ENCODE measurements at regions not wholly inside any gene's neighbourhood (a gene's known extent, or its start where the extent isn't known, plus 50 kb on each side); places are given as distances from the start of the nearest gene placed in this dataset.
"Not testable (repeated sequence)": the region's sequence is repeated elsewhere in the genome, so short reads cannot be mapped to it uniquely, and the experiment has no call there.

DNA sequence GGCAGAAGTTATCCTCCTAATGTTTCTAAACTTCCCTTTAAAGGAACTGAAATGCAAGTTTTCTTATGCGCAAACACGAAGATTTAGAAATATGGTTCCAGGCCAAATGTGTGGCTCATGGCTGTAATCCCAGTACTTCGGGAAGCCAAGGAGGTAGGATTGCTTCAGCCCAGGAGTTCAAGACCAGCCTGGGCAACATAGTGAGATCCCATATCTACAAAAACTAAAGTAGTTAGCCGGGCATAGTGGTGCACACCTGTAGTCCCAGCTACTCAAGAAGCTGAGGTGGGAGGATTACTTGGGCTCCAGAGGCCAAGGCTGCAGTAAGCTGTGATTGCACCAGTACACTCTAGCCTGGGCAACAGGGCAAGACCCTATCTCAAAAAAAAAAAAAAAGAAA is 95.8 kb upstream of the SCAF8 start:
- no peak for DNase-seq

DNA sequence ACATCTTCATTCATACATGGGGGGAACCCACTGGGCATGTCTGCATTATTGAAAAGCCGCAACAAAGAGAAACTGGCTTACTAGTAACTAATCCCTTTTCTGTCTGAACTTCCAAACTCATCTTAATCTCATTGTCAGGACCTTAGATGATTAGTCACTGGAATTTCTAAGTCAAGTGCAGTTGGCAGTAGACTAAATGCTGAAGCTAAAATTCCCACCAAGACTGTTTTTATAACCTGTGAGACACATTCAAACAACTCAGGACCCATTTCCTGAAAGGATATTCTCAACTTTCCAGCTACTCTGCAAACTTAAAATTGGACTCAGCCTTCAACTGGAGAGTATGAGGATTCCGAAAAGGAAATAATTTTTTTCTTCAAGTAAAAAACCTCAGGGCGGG is 94.8 kb upstream of the SCAF8 start:
- no peak for DNase-seq

DNA sequence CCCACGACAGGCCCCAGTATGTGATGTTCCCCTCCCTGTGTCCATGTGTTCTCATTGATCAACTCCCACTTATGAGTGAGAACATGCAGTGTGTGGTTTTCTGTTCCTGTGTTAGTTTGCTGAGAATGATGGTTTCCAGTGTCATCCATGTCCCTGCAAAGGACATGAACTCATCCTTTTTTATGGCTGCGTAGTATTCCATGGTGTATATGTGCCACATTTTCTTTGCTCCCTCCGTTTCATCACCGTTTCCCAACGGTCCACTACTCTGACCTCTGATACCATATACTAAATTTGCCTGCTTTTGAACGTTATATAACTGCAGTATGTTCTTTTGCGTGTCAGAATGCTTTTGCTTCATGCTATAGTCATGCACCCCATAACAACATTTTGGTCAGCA is 94.0 kb upstream of the SCAF8 start:
- DNase-seq: not testable (repeated sequence)

DNA sequence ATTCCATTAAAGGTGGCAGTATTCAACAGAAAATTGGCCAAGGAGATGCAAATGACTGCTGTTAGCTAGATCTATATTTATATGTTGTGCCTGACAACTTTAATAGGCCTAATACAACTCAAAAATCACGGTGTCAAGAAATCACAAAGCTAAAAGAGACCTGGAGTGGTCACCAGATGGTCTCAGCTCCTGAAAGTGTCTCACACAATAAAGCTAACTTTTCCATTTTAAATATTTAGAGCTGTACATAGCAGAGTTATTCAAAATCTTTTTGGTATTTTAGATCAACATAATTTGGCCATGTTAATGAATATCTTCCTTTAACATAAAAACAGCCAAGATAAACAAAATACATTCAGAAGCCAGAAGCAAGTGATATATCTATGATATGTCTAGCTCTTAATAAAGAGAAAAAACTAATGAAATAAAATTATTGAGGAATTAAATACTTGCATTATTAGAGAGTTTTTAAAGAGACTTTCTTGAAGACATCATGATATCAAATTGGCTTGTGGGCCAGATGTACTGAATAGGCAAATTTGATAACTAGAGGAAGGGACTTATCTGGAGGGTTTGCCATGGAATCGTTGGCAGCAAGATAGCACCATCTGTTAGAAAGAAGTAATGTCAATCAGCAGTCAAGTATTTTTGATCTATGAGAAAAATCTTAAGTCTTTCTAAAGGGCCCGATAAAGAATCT is 84.9 kb upstream of the SCAF8 start:
- no peak for DNase-seq

DNA sequence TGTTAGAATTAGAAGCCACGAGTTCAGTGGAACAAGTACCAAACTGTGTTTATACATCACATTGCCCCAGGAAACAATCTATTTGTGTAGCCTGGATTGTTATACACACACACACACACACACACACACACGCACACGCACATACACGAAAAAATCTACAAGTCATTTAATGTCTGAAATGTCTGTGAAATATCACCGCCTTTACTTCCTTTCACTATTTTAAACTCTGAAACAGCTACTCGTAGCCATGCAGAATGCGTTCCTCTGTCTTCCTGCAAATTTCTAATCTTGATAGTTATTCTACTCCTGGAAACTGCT is 84.4 kb upstream of the SCAF8 start:
- DNase-seq: no peak

DNA sequence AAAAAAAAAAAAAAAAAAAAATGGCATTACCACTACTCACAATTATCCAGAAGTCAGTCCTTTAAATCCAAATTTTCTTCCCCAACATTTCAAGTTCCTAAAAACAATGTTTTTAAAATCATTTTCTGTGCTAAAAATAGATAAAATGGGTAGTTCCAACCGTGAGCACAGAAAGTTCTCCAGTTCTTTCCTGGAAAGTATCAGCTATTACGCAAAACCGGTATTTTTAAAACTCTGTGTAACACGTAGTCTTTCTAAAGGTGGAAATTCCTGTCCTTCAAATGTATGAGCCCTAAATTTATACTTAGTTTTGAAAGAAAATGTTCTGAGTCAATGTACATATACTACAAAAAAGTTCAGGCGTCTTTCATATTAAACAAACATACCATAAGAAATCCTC is 83.5 kb upstream of the SCAF8 start:
- DNase-seq: no peak

DNA sequence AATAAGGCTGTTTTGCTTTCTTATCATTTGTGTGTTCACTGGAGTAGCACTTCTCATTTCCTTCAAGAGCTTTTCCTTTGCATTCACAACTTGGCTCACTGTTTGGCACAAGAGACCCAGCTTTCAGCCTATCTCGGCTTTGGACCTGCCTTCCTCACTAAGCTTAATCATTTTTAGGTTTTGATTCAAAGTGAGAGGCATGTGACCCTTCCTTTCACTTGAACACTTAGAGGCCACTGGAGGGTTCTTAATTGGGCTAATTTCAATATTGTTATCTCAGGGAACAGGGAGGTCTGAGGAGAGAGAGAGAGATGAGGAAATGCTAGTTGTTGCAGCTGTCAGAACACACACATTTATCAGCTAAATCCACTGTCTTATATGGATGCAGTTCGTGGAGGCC is 82.9 kb upstream of the SCAF8 start:
- no peak for DNase-seq

DNA sequence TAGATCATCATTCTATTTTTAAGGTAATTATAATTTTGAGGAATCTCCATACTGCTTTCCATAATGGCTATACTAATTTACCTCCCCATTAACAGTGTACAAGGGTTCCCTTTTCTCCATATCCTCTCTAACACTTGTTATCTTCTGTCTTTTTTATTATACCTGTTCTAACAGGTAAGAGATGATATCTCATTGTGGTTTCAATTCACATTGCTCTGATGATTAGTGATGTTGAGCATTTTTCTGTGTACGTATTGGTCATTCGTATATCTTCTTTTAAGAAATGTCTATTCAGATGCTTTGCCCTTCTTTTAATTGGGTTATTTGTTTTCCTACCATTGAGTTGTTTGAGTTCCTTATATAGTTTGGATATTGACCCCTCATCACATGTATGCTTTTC is 81.6 kb upstream of the SCAF8 start:
- DNase-seq: no peak

DNA sequence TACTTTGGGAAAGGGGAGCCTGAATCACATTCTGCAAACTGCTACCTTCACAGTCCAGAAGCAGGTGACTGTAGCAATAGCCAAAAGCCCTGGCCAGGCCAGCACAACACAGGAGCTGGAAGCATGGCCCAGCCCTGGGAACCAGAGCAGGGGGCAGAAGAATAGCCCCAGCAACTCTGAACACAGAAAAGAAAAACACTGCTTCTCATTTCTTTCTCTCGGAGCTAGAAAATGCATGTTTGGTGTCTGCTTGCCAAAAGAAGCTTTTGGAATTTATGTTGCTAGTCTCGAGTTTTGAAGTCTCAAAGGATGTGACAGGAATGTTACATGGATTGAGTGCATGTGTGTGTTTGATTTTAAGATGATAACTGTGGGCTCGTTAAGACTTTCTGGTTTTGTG is 79.8 kb upstream of the SCAF8 start:
- no peak for DNase-seq

DNA sequence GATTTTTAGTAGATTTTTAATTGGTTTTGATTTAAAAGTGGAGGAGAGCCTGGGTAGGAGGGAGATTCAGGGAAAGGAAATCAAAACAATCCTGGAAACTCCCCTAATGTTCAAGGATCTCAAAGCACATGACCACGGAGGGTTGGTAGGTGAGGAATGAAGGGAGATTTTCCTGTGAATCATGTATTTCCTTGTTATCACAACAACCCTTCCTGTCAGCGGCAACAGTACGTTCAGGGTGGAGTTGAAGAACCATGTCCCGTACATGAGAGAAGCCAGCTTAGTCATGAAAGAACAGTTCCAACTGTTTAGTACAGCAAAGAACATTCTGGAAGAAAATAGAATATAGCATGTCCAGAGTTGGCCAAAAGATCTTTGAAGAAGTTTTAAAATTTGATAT is 79.4 kb upstream of the SCAF8 start:
- no peak for DNase-seq

DNA sequence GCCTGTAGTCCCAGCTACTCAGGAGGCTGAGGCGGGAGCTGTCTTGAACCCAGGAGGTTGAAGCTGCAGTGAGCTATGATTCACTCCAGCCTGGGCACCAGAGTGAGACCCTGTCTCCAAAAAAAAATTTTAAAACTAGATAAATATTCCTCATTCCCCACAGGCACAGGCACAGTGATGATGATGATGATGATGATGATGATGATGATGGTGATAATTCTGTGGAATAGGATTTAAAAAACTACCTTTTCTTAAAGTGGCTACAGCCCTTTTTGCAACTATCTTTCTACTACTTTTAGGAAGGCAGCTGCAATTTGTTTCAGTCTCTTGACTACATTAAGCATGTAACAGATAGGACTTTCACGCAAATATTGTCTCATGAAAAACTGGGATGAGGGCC is 76.6 kb upstream of the SCAF8 start:
- DNase-seq: no peak

DNA sequence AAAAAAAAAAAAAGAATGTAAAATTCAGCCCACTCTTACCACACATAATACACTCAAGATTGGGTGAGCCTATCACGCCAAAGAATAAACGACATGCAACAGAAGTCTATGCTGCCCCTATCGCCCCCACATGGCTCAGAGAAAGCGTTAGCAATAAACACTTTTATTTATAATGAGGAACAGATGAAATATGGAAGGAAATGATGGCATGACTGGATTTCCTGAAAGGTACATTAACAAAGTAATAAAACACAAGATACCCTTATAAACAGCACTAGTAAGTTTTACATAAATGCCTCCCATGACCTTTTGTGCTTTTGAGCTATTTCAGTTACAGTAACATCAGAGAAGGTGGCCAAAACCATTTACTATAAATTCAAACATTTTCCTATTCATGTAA is 71.4 kb upstream of the SCAF8 start:
- no peak for DNase-seq

DNA sequence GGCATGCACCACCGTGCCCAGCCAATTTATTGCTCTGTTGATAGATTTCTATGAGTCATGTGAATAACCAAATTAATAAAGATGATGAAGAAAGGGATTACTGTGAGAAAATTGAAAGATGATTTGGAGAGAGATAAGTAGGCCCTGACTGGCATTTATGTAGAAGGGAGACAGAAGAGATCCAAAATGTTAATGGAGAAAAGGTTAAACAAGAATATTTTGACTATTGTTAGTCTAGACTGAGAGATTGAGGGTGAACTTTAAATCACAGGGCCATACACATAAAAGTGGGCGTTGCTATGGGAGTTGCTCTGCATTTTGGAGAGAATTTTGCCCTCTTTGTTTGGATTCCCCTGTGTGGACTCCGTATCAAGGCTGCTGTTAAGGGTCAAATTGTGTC is 68.9 kb upstream of the SCAF8 start:
- no peak for DNase-seq

DNA sequence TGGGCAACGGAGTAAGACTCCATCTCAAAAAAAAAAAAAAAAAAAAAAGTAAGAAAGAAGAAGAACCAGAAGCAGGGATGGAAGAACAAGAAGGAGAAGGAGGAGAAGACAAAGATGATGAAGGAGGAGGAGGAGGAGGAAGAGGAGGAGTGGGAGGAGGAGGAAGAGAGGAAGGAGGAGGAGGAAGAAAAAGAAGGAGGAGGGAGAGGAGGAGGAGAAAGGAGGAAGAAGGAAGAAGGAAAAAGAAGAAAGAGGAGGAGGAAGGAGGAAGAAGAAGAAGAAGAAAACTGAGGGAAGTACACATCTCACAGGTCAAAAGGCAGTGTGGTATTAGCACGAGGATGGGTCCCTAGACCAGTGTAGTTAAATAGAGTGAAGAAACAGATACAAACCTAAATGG is 65.1 kb upstream of the SCAF8 start:
- DNase-seq: no peak

DNA sequence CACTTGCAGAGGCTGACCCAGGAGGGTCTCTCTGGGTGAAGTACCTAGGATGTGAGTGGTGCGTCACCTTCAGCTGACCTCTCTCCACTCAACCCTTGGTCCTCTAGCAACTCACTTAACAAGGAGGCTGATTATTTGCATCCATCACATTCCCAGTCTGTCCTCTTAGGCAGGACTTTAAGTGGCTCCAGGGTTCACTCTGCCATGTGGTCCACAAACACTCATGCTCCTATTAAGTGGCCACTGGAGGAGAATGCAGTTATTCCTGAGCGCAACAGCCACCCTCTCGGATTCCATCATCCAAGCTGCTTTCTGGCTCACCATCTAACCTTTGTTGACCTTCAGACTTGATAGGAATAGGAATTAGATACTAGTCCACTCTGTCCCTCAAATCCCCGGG is 61.1 kb upstream of the SCAF8 start:
- DNase-seq: no peak

DNA sequence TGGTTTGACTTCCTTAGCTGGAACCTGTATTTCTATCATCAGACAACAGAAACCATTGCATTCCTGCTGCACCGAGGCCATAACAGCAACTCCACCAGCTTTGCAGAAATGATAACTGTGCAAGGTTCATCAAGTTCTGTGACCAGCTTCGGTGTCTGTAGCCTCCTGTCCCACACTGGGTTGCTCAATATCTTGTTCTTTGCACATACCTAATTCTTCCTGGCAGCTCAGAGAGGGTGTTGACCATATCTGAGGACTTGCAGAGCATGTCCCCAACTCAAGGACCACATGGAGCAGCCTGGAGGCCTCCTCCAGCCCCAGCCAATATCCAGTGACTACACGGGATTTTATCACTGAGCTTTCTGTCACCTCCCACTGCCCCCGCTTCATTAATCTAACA is 59.3 kb upstream of the SCAF8 start:
- DNase-seq: no peak

DNA sequence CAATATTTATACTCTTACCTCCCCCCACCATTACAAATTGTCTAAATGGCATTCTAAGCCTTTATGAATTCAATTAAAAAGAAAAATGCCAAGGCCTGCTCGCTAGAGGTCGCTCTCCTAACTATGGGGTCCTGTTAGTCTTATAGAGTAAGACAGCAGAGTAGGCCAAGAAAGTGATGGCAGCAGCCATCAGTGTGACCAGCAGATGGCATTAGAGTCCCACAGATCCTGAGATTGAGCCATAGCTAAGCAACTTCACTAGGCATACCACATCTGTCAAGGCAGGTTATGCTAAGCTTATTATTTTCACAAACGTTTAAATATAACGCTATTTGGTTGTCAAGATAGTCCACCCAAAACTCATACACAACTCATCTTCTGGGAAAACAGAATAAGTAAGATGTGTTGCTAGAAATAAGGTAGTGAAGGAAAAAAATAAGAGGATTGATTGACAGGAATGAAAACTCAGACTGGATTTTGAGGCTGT is 57.6 kb upstream of the SCAF8 start:
- peak; percentile 80 for DNase-seq

DNA sequence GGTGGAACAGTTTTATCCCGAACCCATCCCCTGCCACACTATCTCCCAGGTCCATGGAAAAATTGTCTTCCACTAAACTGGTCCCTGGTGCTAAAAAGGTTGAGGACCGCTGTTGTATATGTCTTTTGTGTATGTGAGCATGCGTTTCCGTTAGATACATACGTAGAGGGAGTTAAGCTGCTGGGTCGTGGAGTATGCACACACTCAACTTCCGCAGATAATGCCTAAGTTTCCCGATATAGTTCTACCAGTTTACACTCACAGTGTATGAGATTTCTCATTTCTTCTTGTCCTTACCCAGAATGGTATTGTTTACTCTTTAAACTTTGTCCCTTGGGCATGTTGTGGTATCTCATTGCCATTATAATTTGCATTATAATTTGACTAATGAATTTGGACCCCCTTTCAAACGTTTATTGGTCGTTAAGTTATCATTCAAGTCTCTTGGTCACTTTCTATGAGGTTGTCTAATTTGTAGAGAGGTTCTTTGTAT is 50.5 kb upstream of the SCAF8 start:
- no peak for DNase-seq

Data from occipital lobe (tissue), 1 donor.